ENCODE measurements at regions not wholly inside any gene's neighbourhood (a gene's known extent, or its start where the extent isn't known, plus 50 kb on each side); places are given as distances from the start of the nearest gene placed in this dataset.

GRCh38 chr16:17759451-17760390 is 289.0 kb upstream of the XYLT1 start:
- Histone ChIP-seq H2BK12ac (ENCODE audit: low read length) (no peak overlapping the region), H3K4me2 (ENCODE audit: insufficient read depth, low read length, poor library complexity, severe bottlenecking) (no peak overlapping the region), H3K4me1 (ENCODE audit: control insufficient read depth in 2 of 2, insufficient read depth in 1 of 2, low read depth in 1 of 2, low read length in 2 of 2) (peaks cover 0 to 3% of the 10 kb centered on the region in 2 donors), H3K9ac (ENCODE audit: low read depth, low read length, poor library complexity) (no peak overlapping the region), H3K27me3 (ENCODE audit: control insufficient read depth in 3 of 3, insufficient read depth in 3 of 3, low read depth in 1 of 3, low read length in 3 of 3) (peaks cover 0 to 2% (median 0%) of the 10 kb centered on the region in 3 experiments), H3K4me3 (ENCODE audit: low read length in 2 of 2) (no peak overlapping the region), H4K91ac (ENCODE audit: low read depth, low read length, poor library complexity) (no peak overlapping the region), H3K4ac (ENCODE audit: low read length) (no peak overlapping the region), H3K36me3 (replicated peaks in 1 of 2; ENCODE audit: control insufficient read depth in 2 of 2, insufficient read depth in 2 of 2, low read length in 2 of 2) (no peaks in the 10 kb centered on the region), H3K27ac (replicated peaks; ENCODE audit: low read length) (no peak overlapping the region), H2AK5ac (ENCODE audit: low read depth, low read length) (no peak overlapping the region), H2AFZ (ENCODE audit: low read length) (no peak overlapping the region), H3K18ac (ENCODE audit: low read length) (no peak overlapping the region), H3K23ac (ENCODE audit: low read depth, low read length, poor library complexity) (no peak overlapping the region), H4K8ac (ENCODE audit: low read depth, low read length) (no peak overlapping the region), H2BK120ac (ENCODE audit: low read depth, low read length) (no peak overlapping the region), H3K79me1 (ENCODE audit: low read depth, low read length) (no peaks in the 10 kb centered on the region), H3K9me3 (replicated peaks in 1 of 2; ENCODE audit: control insufficient read depth in 2 of 2, insufficient read depth in 1 of 2, low read depth in 1 of 2, low read length in 2 of 2) (no peaks in the 10 kb centered on the region), H2BK15ac (ENCODE audit: low read length) (no peak overlapping the region), H2BK5ac (ENCODE audit: low read length) (no peak overlapping the region), H3K14ac (ENCODE audit: low read length) (no peak overlapping the region)
- DNase-seq (ENCODE audit: low spot score), result no peak
- WGBS, 2 donors (ENCODE audit: extremely low coverage in 2 of 2, insufficient read length in 2 of 2, insufficient replicate concordance in 1 of 2), result no CpG with 5 or more reads among the region's 9 CpGs

- Histone ChIP-seq H2BK5ac (ENCODE audit: low read length) (no peak overlapping the region), H3K79me1 (ENCODE audit: low read depth, low read length) (no peaks in the 10 kb centered on the region), H4K91ac (ENCODE audit: low read depth, low read length, poor library complexity) (no peak overlapping the region), H3K14ac (ENCODE audit: low read length) (no peak overlapping the region), H3K36me3 (replicated peaks in 1 of 2; ENCODE audit: control insufficient read depth in 2 of 2, insufficient read depth in 2 of 2, low read length in 2 of 2) (no peaks in the 10 kb centered on the region), H2BK120ac (ENCODE audit: low read depth, low read length) (no peak overlapping the region), H3K4me1 (ENCODE audit: control insufficient read depth in 2 of 2, insufficient read depth in 1 of 2, low read depth in 1 of 2, low read length in 2 of 2) (peaks cover 0 to 3% of the 10 kb centered on the region in 2 donors), H2BK12ac (ENCODE audit: low read length) (no peak overlapping the region), H3K9ac (ENCODE audit: low read depth, low read length, poor library complexity) (no peak overlapping the region), H3K27me3 (ENCODE audit: control insufficient read depth in 3 of 3, insufficient read depth in 3 of 3, low read depth in 1 of 3, low read length in 3 of 3) (peaks cover 0 to 2% (median 0%) of the 10 kb centered on the region in 3 experiments), H3K4me3 (ENCODE audit: low read length in 2 of 2) (peak overlapping the region in 1 of 2 donors; percentile 26), H3K4me2 (ENCODE audit: insufficient read depth, low read length, poor library complexity, severe bottlenecking) (no peak overlapping the region), H2AFZ (ENCODE audit: low read length) (no peak overlapping the region), H3K18ac (ENCODE audit: low read length) (peak overlapping the region; percentile 40), H3K23ac (ENCODE audit: low read depth, low read length, poor library complexity) (no peak overlapping the region), H4K8ac (ENCODE audit: low read depth, low read length) (no peak overlapping the region), H3K9me3 (replicated peaks in 1 of 2; ENCODE audit: control insufficient read depth in 2 of 2, insufficient read depth in 1 of 2, low read depth in 1 of 2, low read length in 2 of 2) (no peaks in the 10 kb centered on the region), H3K27ac (replicated peaks; ENCODE audit: low read length) (no peak overlapping the region), H2BK15ac (ENCODE audit: low read length) (peak overlapping the region; percentile 31), H2AK5ac (ENCODE audit: low read depth, low read length) (no peak overlapping the region), H3K4ac (ENCODE audit: low read length) (no peak overlapping the region)
- DNase-seq (ENCODE audit: low spot score), result no peak
- WGBS, 2 donors (ENCODE audit: extremely low coverage in 2 of 2, insufficient read length in 2 of 2, insufficient replicate concordance in 1 of 2), result no CpG with 5 or more reads among the region's 4 CpGs
Observed at GRCh38 chr16:17757808-17758207, 287.0 kb upstream of the XYLT1 start.

- WGBS, 2 donors (ENCODE audit: extremely low coverage in 2 of 2, insufficient read length in 2 of 2, insufficient replicate concordance in 1 of 2), result no CpG with 5 or more reads among the region's 1 CpG
- H3K4me3 ChIP-seq (ENCODE audit: low read length in 2 of 2), result no peak overlapping the region
- no peak overlapping the region for H3K18ac ChIP-seq (ENCODE audit: low read length)
- DNase-seq (ENCODE audit: low spot score), result no peak
- H3K4me1 ChIP-seq (ENCODE audit: control insufficient read depth in 2 of 2, insufficient read depth in 1 of 2, low read depth in 1 of 2, low read length in 2 of 2), result peaks cover 0 to 3% of the 10 kb centered on the region in 2 donors
- no peak overlapping the region for H3K23ac ChIP-seq (ENCODE audit: low read depth, low read length, poor library complexity)
- no peaks in the 10 kb centered on the region for H3K79me1 ChIP-seq (ENCODE audit: low read depth, low read length)
- no peaks in the 10 kb centered on the region for H3K9me3 ChIP-seq (replicated peaks in 1 of 2; ENCODE audit: control insufficient read depth in 2 of 2, insufficient read depth in 1 of 2, low read depth in 1 of 2, low read length in 2 of 2)
- no peak overlapping the region for H3K14ac ChIP-seq (ENCODE audit: low read length)
- H3K27ac ChIP-seq (replicated peaks; ENCODE audit: low read length), result no peak overlapping the region
- no peak overlapping the region for H2BK12ac ChIP-seq (ENCODE audit: low read length)
- H3K4ac ChIP-seq (ENCODE audit: low read length), result no peak overlapping the region
- no peak overlapping the region for H2BK120ac ChIP-seq (ENCODE audit: low read depth, low read length)
- no peaks in the 10 kb centered on the region for H3K27me3 ChIP-seq (ENCODE audit: control insufficient read depth in 3 of 3, insufficient read depth in 3 of 3, low read depth in 1 of 3, low read length in 3 of 3)
- H4K91ac ChIP-seq (ENCODE audit: low read depth, low read length, poor library complexity), result no peak overlapping the region
- no peak overlapping the region for H3K9ac ChIP-seq (ENCODE audit: low read depth, low read length, poor library complexity)
- no peak overlapping the region for H2AK5ac ChIP-seq (ENCODE audit: low read depth, low read length)
- no peaks in the 10 kb centered on the region for H3K36me3 ChIP-seq (replicated peaks in 1 of 2; ENCODE audit: control insufficient read depth in 2 of 2, insufficient read depth in 2 of 2, low read length in 2 of 2)
- no peak overlapping the region for H2AFZ ChIP-seq (ENCODE audit: low read length)
- no peak overlapping the region for H2BK15ac ChIP-seq (ENCODE audit: low read length)
- H4K8ac ChIP-seq (ENCODE audit: low read depth, low read length), result no peak overlapping the region
- H3K4me2 ChIP-seq (ENCODE audit: insufficient read depth, low read length, poor library complexity, severe bottlenecking), result no peak overlapping the region
- H2BK5ac ChIP-seq (ENCODE audit: low read length), result no peak overlapping the region
Observed at GRCh38 chr16:17755158-17755557, 284.4 kb upstream of the XYLT1 start.

- no peak overlapping the region for H2BK15ac ChIP-seq (ENCODE audit: low read length)
- no peak overlapping the region for H2AK5ac ChIP-seq (ENCODE audit: low read depth, low read length)
- H2BK5ac ChIP-seq (ENCODE audit: low read length), result no peak overlapping the region
- H3K4me2 ChIP-seq (ENCODE audit: insufficient read depth, low read length, poor library complexity, severe bottlenecking), result no peak overlapping the region
- H3K9me3 ChIP-seq (replicated peaks in 1 of 2; ENCODE audit: control insufficient read depth in 2 of 2, insufficient read depth in 1 of 2, low read depth in 1 of 2, low read length in 2 of 2), result no peaks in the 10 kb centered on the region
- H2BK12ac ChIP-seq (ENCODE audit: low read length), result no peak overlapping the region
- no peaks in the 10 kb centered on the region for H3K27me3 ChIP-seq (ENCODE audit: control insufficient read depth in 3 of 3, insufficient read depth in 3 of 3, low read depth in 1 of 3, low read length in 3 of 3)
- no peak overlapping the region for H3K23ac ChIP-seq (ENCODE audit: low read depth, low read length, poor library complexity)
- peaks cover 0 to 4% of the 10 kb centered on the region in 2 donors for H3K4me1 ChIP-seq (ENCODE audit: control insufficient read depth in 2 of 2, insufficient read depth in 1 of 2, low read depth in 1 of 2, low read length in 2 of 2)
- no peak overlapping the region for H3K14ac ChIP-seq (ENCODE audit: low read length)
- H3K79me1 ChIP-seq (ENCODE audit: low read depth, low read length), result no peaks in the 10 kb centered on the region
- H3K18ac ChIP-seq (ENCODE audit: low read length), result no peak overlapping the region
- H4K91ac ChIP-seq (ENCODE audit: low read depth, low read length, poor library complexity), result no peak overlapping the region
- no peaks in the 10 kb centered on the region for H3K36me3 ChIP-seq (replicated peaks in 1 of 2; ENCODE audit: control insufficient read depth in 2 of 2, insufficient read depth in 2 of 2, low read length in 2 of 2)
- H2AFZ ChIP-seq (ENCODE audit: low read length), result no peak overlapping the region
- H2BK120ac ChIP-seq (ENCODE audit: low read depth, low read length), result no peak overlapping the region
- no peak overlapping the region for H3K4me3 ChIP-seq (ENCODE audit: low read length in 2 of 2)
- no peak overlapping the region for H3K27ac ChIP-seq (replicated peaks; ENCODE audit: low read length)
- no peak overlapping the region for H4K8ac ChIP-seq (ENCODE audit: low read depth, low read length)
- no CpG with 5 or more reads among the region's 6 CpGs for WGBS, 2 donors (ENCODE audit: extremely low coverage in 2 of 2, insufficient read length in 2 of 2, insufficient replicate concordance in 1 of 2)
- H3K4ac ChIP-seq (ENCODE audit: low read length), result no peak overlapping the region
- H3K9ac ChIP-seq (ENCODE audit: low read depth, low read length, poor library complexity), result no peak overlapping the region
- no peak for DNase-seq (ENCODE audit: low spot score)
Observed at GRCh38 chr16:17753434-17753833, 282.7 kb upstream of the XYLT1 start.

All from neuronal stem cell (in vitro differentiated cells).